GM12873 (cell line): ENCODE measurements at regions not wholly inside any gene's neighbourhood (a gene's known extent, or its start where the extent isn't known, plus 50 kb on each side); places are given as distances from the start of the nearest gene placed in this dataset.

Experiments
- TF ChIP-seq, protein P1 (sequence below): IDR thresholded peaks from 2 replicates; pipeline ENCODE4 v1.5.1; 2012; ENCODE audit warnings: low read depth, mild to moderate bottlenecking, moderate library complexity, low read length, control low read depth; ENCODE audit not compliant: insufficient read depth; ENCODE audit errors: missing control alignments

GRCh38 chr12:33770652-33771051 is 251.6 kb upstream of the ALG10 start:
- TF ChIP-seq, protein P1, sequence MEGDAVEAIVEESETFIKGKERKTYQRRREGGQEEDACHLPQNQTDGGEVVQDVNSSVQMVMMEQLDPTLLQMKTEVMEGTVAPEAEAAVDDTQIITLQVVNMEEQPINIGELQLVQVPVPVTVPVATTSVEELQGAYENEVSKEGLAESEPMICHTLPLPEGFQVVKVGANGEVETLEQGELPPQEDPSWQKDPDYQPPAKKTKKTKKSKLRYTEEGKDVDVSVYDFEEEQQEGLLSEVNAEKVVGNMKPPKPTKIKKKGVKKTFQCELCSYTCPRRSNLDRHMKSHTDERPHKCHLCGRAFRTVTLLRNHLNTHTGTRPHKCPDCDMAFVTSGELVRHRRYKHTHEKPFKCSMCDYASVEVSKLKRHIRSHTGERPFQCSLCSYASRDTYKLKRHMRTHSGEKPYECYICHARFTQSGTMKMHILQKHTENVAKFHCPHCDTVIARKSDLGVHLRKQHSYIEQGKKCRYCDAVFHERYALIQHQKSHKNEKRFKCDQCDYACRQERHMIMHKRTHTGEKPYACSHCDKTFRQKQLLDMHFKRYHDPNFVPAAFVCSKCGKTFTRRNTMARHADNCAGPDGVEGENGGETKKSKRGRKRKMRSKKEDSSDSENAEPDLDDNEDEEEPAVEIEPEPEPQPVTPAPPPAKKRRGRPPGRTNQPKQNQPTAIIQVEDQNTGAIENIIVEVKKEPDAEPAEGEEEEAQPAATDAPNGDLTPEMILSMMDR = no peak

- TF ChIP-seq, protein P1 = no peak
Measured at GRCh38 chr12:33771889-33772288, 250.4 kb upstream of the ALG10 start.

GRCh38 chr12:33786532-33786931 is 235.8 kb upstream of the ALG10 start:
- TF ChIP-seq, protein P1 = no peak

DNA sequence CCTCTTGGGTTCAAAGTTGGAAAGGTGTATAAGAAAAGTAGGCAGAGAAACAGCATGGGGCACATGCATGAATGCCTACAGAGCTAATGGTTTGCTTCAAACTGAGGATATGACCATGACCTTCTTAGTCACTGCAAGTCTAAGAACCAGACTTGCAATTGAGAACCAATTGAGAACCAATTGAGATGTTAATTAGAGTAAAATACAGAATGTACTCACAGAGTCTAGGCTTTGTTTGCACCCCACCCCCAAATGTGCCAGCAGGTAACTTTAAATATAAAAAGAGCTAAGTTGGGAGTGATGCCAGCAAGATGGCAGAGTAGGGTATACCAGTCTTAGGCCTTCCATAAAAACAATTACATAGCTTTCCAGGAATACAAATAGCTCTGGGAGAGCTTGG is 227.3 kb upstream of the ALG10 start:
- TF ChIP-seq, protein P1 = no peak

DNA sequence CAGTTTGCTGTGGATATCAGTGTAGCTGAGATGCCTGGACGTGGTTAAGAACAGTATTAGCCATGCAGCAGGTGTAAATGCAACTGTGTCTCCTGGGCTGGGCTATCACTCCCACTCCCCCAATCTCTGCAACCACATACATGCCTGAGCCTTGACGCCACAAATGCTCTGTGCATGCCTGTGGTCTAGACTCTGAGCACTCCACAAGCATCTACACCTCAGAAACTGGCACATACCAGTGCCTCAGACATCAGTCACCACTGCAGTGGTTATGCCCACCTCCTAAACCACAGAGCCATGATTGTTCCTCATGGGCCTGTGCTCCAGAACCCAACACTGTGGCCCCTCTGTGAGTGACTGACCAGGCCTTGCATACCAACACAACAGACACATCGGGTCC is 226.8 kb upstream of the ALG10 start:
- TF ChIP-seq, protein P1 = no peak

- TF ChIP-seq, protein P1 = no peak
Measured at GRCh38 chr12:33813536-33813935, 208.8 kb upstream of the ALG10 start.

GRCh38 chr12:33817713-33818112 is 204.6 kb upstream of the ALG10 start:
- TF ChIP-seq, protein P1 = no peak

GRCh38 chr12:33818313-33818712 is 204.0 kb upstream of the ALG10 start:
- TF ChIP-seq, protein P1 = no peak
